Vagina (tissue), 2 donors: ENCODE measurements at regions not wholly inside any gene's neighbourhood (a gene's known extent, or its start where the extent isn't known, plus 50 kb on each side); places are given as distances from the start of the nearest gene placed in this dataset.

Source experiments
- CTCF ChIP-seq, 3 experiments: fragments of 450-650 bp in 2 of 3; fragments of 200-600 bp in 1 of 3; sonication (generic) in 1 of 3; IDR thresholded peaks; one replicate each; pipeline ENCODE4 v1.5.1; 2017 to 2019; ENCODE audit warnings: antibody characterized with exemption in 3 of 3, mild to moderate bottlenecking in 2 of 3, moderate library complexity in 2 of 3
- POLR2A ChIP-seq, 2 donors: fragments of 450-650 bp; IDR thresholded peaks; one replicate each; pipeline ENCODE4 v1.6.1; 2017; ENCODE audit warnings: antibody characterized with exemption in 2 of 2, mild to moderate bottlenecking in 2 of 2, moderate library complexity in 2 of 2

- TF ChIP-seq CTCF (IDR thresholded peaks at IDR 0.05) = no peak
- TF ChIP-seq POLR2A (IDR thresholded peaks at IDR 0.05) = no peak
Observed at GRCh38 chr1:90580176-90580575, 136.9 kb downstream of the BARHL2 start.
